Stromal cell of bone marrow (primary cell): ENCODE measurements at regions not wholly inside any gene's neighbourhood (a gene's known extent, or its start where the extent isn't known, plus 50 kb on each side); places are given as distances from the start of the nearest gene placed in this dataset.
A peak's percentile ranks its signal among the peaks of the same experiment; 100 is the strongest.
"Not testable (repeated sequence)": the region's sequence is repeated elsewhere in the genome, so short reads cannot be mapped to it uniquely, and the experiment has no call there.

Experiments
- DNase-seq: peaks from one replicate; pipeline ENCODE4 v3.0.0-alpha.2; 2012; ENCODE audit warnings: low read depth

DNA sequence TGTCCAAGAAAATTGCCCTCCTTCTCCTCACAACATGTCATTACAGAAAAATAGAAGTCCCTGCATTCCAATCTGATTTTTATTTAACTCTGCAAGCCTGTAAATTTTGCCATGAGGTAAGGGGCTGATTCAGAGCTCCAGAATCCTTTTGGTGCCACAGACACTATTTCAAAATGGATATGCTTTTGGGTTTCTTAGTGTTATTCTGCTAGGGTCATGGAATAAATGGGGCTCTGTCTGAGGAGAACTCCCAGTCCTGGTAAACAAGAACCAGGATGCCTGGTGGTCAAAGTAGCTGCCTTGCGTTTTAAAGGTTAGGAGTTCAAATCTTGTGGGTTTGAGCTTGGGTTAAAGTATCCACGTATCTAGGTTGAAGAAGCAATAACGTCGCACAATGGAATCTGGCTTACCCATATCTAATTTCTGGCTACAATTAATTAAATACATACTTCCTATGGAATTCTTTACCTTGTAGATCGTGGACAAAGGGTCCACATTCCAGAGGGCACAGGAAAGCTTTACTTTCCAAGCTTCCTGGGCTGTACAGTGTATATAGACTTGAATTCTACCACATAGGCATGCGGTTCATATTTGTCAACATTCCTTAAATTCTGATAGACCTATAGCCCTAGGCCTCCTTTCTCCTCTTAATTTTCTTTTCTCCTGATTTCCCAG is 98.0 kb upstream of the CDC42BPA start:
- peak; percentile 40 for DNase-seq

DNA sequence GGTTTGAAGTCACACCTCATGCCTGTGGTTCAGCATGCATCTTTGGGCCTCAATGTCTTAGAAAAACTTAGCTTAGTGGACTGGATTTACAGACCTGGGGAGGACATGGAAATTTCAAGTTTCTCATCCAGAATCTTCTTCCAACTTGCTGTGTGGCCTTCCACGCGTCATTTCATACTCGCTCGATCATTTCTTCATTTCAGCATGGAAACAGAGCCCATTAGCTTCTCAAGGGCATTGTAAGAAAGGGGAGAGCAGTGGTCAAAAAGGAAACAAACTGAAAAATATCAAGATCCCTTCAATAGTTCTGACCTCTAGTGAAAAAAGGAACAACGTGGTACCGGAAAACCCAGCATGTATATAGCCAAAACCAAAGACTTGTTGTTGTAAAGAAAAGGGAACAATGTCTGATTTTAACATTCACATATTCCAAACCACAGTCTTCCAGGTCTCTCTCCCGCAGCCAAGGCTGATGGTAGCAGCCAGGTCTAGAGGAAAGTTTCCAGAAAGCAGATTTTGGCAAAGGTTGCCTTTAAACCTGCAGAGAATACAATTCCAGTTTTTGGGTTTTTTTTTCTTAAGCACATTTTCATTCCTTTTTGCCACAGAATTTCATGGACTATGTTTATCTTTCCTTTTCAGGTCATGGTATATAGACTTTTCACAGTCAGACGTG is 97.0 kb upstream of the CDC42BPA start:
- no peak for DNase-seq

DNA sequence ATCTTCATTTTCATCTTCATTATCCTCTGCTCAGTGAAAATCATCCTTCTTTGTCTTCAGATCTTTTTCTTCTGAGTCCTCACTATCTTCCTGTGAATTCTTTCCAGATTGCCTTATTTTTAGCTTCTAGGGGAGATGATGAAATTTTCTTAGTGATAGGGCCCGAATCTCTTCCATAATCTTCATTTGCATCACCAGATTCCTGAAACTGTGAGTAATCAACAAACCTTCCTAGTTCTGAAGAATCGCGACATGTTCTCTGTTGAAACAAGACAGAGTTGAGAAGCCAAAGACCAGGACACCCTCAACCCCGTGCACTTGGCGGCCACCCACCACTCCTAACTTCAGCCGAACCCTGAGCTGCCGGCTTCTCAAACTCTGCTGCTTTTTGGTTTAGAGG is 92.8 kb upstream of the CDC42BPA start:
- no peak for DNase-seq

DNA sequence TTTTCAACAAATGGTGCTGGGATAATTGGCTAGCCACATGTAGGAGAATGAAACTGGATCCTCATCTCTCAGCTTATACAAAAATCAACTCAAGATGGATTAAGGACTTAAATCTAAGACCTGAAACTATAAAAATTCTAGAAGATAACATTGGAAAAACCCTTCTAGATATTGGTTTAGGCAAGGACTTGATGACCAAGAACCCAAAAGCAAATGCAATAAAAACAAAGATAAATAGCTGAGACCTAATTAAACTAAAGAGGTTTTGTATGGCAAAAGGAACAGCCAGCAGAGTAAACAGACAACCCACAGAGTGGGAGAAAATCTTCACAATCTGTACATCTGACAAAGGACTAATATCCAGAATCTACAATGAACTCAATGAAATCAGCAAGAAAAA is 88.0 kb upstream of the CDC42BPA start:
- DNase-seq = not testable (repeated sequence)

DNA sequence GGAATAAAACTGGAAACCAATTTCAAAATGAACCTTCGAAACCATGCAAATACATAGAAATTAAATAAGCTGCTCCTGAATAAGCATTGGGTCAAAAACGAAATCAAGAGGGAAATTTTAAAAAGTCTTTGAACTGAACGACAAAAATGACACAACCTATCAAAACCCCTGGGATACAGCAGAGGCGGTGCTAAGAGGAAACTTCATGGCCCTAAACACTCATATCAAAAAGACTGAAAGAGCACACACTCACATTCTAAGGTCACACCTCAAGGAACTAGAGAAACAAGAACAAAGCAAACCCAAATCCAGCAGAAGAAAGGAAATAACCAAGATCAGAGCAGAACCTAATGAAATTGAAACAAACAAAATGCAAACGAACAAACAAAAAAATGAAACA is 85.2 kb upstream of the CDC42BPA start:
- no peak for DNase-seq

DNA sequence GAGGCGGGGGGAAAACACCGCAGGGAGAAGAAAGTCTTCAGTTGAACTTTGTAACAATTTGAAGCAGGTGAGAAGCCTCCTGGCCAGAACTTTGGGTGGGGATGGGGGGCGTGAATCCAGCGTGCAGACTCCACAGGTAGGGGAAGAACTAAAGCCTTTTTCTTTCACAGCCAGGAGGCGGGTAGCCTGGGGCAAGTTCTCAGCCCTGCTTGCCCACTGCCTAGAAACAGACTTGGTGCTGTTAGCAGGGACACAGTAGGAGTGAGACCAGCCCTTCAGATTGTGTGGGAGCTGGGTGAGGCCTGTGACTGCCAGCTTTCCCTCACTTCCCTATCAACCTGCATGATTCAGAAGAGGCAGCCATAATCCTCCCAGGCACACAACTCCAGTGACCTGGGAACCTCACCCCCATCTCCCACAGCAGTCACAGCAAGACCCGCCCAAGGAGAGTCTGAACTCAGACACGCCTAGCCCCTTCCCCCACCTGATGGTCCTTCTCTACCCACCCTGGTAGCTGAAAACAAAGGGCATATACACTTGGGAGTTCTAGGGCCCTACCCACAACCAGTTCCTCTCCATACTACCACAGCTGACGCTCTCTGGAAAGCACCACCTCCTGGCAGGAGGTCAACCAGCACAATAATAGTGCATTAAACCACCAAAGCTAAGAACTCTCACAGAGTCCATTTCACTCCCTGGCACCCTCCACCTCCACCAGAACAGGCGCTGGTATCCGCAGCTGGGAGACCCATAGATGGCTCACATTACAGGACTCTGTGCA is 83.5 kb upstream of the CDC42BPA start:
- no peak for DNase-seq

DNA sequence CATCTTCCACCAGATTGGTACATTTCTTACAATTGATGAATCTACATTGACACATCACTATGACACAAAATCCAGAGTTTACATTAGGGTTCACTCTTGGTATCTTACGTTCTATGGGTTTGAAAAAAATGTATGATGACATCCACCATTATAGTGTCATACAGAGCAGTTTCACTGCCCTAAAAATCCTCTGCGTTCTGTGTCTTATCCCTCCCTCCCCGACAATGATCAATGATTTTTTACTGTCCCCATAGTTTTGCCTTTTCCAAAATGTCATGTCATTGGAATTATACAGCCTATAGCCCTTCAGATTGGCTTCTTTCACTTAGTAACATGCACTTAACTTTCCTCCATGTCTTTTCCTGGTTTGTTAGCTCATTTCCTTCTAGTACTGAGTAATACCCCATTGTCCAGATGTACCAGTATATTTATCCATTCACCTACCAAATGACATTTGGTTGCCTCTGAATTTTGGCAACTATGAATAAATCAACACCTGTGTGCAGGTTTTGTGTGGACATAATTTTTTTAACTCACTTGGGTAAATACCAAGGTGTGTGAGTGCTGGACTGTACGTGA is 80.9 kb upstream of the CDC42BPA start:
- DNase-seq = no peak

DNA sequence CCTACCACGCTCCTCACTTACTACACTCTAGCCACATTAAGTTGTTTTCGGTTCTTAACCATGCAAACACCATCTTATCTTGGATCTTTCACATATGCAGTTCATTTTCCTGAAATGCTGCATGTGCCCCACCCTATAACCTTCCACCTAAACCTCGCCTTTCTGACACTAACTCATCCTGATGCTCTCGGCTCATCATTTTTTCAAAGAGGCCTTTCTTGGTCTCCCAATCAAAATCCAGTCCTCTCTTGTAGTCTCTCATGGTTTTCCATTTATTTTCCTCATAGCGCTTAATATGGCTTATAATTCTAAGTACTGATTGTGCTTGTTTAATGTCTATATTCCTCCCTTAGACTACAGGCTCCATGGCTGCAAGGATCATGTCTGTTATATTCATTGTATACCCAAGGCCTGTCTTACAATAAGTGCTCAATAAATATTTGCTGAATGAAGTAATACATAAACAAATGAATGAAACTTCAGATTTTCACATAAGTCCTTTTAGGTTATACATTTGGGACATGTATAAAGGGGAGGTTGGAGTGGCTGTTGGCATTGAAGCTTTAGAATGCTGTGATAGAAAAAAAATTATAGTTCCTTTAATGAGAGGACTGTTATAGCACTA is 79.2 kb upstream of the CDC42BPA start:
- no peak for DNase-seq

DNA sequence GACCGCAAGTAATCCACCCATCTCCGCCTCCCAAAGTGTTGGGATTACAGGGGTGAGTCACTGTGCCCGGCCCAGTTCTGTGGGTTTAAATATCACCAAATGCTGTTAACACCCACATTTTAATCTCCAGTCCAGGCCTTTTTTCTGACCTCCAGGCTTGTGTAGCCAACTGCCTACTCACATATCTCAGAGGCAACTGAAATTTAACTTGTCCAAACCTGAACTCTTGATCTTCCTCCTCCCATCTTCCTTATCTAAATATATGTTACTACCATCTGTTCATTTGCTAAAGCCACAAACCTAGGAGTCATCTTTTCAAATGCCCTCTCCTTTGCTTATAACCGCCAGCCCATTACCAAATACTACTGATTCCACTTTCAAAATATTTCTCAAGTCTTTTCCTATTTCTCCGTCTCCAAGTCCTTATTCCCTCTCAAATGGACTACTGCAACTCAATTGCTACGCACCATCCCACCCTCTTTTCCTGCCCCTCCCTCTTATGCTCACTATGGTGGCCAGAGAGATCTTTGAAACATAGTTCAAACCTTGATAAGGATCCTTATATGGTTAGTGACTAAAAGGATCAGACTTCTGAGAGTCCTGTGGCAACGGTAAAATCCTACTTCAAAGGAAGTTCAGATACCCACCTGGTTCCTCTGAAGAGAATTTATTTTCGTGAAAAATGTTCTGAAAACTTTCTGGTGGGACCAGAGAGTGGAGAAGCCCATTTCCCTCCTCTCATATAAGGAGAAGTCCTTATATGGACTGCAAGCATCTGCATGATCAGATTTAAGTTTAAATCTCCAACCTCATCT is 78.5 kb upstream of the CDC42BPA start:
- no peak for DNase-seq

DNA sequence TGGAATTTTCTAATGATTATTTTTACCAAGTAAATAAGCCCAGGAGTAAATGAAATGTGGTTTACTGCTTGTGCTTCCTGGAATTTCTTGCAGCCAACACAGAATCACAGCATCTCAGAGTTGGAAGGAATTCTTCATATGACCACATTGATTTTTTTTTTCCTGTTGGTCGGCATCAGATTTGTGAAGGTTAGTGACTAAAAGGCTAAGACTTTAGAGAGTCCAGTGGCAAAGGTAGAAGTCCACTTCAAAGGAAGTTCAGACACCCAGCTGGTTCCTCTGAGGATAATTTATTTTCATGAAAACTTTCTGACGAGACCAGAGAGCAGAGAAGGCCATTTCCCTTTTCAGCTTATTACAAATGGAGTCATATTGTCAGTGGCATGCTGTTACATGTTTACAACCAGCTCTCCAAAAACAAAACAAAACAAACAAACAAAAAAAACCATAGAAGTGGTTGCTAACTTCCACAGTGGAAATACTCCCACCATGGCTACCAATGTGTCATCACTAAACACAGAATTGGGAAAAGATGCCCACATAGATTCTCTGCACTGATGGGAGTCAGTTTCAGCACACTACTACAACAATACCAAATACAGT is 77.2 kb upstream of the CDC42BPA start:
- DNase-seq = no peak

DNA sequence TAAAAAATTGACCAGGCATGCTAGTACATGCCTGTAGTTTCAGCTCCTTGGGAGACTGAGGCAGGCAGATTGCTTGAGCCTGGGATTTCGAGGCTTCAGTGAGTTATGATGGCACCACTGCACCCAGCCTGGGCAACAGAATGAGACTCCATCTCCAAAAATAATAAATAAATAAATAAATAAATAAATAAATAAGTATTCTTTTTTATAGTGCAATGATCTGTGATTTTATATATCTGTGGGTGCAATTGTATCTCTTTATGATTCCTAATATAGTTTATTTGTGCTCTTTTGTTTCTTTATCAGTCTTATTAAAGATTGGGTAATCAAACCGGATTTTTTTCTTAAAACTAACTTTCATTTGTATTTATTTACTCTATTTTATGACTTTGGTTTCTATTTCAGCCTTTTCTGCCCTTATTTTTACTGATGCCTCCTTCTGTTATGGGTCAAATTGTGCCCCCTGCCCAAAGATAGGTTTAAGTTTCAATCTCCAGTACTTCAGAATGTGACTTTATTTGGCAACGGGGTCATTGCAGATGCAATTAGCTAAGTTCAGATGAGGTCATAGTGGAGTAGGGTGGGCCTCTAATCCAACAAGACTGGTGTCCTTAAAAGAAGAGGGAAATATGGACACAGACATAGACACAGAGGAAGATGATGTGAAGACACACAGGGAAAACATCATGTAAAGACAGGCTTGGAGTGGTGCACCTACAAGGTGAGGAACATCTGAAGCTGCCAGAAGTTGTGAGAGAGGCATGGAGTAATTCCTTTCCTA is 74.9 kb upstream of the CDC42BPA start:
- DNase-seq = no peak

DNA sequence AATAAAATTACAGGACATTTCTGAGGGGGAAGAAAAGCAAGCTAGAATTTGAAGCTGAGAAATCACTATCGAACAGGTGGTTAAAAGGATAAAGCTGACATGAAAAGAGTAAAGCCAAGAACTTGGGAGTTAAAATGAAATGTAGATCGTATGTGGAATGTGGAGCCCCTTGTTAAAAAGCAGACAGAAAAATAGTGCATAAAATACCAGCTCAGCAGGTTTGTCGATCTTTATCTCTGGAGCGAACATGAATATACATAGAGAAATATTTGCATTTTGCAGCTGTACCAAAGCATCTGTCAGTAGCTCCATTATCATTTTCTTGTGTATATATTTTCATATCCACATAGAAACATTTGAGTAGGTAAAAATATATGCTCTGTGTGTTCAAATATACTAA is 73.6 kb upstream of the CDC42BPA start:
- DNase-seq = no peak

DNA sequence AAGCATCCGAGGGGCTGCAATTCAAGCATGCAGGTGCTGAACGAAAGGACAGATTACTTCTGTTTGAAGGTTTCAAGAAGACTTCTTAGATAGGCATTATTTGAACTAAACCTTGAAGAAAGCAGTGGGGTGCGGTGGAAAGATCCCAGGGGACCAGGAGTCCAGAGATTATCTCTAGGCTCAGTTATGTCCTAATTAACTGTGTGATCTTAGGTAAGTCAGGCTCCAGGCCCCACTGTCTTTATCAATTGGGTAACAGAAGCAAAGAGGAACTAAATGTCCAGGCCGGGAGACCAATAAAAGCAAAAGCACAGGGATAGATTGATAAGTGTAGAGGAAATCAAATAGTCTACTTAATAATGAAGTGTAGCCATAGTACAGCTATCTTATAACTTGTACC is 72.9 kb upstream of the CDC42BPA start:
- no peak for DNase-seq

DNA sequence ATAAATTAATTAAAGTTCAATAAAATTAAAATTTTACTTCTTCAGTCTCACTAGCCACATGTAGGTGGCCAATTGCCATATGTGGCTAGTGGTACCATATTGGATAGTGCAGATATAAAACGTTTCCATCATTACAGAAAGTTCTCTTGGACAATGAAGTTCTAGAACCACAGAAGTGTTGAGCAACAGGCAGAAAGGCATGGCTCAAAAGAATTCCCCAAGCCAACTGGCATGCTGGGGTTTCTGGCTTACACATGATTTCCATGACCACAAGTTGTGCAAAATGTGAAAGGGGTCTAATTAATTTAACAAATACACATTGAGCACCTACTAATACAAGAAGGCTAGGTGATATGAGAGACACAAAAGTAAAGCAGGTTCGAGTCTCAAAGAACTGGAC is 72.2 kb upstream of the CDC42BPA start:
- DNase-seq = no peak

DNA sequence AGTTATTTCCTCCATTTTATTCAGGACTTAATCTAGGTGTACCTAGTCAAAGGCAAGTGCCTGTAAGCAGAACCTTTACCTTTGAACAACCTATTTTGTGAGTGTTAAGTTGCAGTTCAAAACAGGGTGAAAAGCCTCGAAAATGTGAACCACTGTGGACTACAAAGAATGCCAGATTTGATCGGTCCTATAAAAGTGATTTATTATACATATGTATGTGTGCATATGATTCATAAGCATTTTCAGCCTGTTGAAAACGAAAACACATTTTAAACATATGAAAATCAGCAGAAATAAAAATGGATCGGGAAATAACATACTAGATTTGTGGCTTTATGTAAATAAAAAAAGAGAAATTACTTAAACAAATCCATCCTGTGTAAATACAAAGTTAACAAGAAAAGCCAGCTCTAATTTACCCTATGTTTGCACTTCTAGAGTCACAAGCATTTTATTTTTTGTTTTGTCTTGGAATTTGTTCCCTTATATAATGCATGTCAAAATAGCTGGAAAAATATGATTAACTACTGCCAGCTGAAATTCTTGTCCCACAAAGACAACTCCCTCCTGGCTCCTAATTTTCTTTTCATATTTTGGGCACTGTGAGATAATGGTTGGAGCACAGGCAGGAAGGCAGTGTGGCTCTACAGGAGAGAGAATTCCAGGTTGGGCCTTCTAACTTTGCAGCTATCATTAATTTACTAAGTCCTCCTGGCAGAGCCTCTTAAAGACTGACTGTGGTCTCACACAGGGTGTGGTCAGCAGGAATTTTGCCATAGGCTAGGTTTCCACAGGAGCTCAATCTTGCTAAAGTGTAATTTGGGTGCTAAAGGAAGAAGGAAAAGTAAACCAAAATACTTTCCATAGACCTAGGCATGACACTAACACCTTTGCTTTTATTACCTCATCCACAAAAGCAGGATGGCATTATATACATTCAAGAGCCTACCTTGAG is 70.2 kb upstream of the CDC42BPA start:
- DNase-seq = no peak

DNA sequence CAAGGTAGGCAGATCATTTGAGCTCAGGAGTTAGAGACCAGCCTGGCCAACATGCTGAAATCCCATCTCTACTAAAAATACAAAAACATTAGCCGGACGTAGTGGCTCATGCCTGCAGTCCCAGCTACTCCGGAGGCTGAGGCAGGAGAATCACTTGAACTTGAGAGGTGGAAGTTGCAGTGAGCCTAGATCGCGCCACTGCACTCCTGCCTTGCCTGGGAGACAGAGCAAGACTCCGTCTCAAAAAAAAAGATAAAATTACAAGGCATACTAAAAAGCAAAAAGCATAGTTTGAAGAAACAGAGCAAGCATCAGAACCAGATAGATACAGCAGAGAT is 61.2 kb upstream of the CDC42BPA start:
- DNase-seq = no peak

DNA sequence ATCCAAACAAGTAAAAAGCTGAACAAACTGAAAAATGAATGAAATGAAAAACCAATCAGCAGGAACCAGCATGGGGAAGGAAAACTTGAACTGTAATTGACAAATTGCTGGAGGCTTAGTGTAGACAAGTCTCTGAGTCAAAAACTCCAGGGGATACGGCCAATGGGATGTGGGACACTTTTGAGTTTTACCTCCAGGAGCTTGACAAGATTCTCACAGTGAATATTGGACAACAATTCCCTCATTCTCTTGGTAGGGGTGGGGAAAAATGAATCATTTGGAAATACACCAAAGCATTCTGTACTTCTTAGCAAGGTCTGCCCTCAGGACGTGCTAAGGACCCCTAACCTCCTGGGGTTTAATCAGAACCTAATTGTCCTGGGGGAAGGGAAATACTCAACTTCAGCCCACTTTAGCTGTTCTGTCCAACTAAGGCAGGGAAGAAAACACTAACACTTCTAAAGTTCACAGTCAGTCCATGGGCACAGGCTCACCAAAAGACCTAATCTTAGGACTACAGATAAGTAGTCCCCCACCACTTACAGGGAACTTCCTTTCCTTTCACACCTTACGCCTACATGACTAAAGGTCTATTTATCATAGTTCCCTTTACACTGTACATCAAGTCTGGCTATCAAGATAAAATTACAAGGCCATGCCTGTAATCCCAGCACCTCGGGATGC is 60.7 kb upstream of the CDC42BPA start:
- no peak for DNase-seq

DNA sequence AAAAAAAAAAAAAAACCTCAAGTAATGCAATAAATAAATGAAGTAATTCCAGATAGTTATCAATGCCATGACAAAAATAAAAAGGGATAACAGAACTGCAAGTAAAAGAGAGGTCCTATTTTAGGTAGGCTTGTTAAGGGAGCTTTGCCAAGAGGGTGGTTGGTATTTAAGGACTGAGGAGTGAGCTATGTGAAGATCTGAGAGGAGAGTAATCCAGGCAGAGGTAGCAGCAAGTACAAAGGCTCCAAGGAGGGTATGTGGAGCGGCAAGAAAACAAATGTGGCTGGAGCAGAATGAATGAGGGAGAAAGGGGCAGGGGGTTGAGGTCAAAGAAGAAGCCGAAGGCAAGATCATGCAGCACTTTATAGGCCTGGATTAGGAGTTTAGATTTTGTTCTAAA is 59.9 kb upstream of the CDC42BPA start:
- no peak for DNase-seq

DNA sequence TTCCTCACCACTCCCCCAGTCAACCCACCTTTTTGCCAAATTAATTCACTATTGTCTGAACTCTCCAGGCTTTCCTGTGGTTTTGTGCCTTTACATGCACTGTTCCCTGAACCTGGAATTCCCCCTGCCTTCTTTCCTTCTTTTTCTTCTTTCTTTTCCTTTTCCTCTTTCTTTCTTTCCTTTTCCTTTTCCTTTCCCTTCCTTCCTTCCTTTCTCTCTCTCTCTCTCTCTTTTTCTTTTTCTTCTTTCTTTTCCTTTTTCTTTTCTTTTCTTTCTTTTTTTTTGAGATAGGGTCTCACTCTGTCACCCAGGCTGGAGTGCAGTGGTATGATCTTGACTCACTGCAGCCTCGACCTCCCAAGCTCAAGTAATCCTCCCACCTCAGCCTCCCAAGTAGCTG is 56.6 kb upstream of the CDC42BPA start:
- no peak for DNase-seq
